B cell (primary cell): ENCODE measurements at regions not wholly inside any gene's neighbourhood (a gene's known extent, or its start where the extent isn't known, plus 50 kb on each side); places are given as distances from the start of the nearest gene placed in this dataset.

ENCODE experiments used
- EZH2 ChIP-seq: IDR thresholded peaks from 2 replicates; pipeline ENCODE4 v1.6.1; 2012; ENCODE audit warnings: borderline replicate concordance, low read depth, mild to moderate bottlenecking, moderate library complexity, low read length; ENCODE audit not compliant: insufficient read depth, poor library complexity, severe bottlenecking
- TF ChIP-seq, protein P1 (sequence below): fragments of 200-600 bp; IDR thresholded peaks from one replicate; pipeline ENCODE4 v1.8.0; 2022; ENCODE audit warnings: antibody characterized with exemption, mild to moderate bottlenecking

DNA sequence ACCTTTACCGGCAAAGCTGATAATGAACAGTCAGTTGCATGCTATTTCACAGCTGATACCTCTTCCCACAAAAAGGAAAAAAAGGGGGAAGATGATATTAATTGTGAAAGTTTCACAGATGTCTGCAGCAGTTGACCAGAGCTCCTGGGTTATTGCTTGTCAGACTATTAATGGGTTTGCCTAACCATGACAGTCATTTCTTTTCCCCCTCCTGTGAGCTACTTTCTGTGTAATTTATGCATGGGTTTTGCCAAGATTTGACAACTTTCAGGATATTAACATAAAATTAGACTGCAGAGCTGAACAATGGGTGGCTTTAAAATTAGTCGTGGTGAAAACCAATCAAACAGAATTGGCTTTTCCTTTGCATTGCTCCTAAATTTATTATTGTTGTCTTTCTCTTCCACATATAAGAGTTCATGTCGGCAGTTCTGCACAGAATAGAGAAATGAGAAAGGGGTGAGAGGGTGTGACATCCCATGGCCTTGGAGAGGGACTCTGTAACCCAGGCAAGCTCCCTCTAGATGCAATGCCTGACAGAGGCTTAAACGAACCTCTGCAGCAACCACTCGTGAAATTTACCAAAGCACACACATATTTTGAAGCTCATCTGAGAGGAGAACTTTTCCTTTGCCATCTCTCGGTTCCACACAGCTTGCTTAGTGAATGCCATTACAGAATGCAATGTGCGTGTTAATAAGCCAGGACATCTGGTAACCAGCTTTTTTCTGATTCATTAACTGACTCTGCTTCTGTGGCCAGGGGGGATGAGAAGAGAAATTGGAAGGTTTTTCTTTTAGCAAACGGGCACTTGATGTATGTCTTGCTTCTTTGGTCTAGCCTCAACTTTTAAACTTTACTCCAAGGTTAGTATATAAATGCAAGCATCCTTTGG is 82.2 kb upstream of the ITGA4 start:
- TF ChIP-seq, protein P1, sequence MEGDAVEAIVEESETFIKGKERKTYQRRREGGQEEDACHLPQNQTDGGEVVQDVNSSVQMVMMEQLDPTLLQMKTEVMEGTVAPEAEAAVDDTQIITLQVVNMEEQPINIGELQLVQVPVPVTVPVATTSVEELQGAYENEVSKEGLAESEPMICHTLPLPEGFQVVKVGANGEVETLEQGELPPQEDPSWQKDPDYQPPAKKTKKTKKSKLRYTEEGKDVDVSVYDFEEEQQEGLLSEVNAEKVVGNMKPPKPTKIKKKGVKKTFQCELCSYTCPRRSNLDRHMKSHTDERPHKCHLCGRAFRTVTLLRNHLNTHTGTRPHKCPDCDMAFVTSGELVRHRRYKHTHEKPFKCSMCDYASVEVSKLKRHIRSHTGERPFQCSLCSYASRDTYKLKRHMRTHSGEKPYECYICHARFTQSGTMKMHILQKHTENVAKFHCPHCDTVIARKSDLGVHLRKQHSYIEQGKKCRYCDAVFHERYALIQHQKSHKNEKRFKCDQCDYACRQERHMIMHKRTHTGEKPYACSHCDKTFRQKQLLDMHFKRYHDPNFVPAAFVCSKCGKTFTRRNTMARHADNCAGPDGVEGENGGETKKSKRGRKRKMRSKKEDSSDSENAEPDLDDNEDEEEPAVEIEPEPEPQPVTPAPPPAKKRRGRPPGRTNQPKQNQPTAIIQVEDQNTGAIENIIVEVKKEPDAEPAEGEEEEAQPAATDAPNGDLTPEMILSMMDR, result no peak
- TF ChIP-seq EZH2, result no peak
